ENCODE measurements at regions not wholly inside any gene's neighbourhood (a gene's known extent, or its start where the extent isn't known, plus 50 kb on each side); places are given as distances from the start of the nearest gene placed in this dataset.

GRCh38 chr6:141666187-141666586 lies 466.5 kb upstream of the GJE1 start:
- DNase-seq = no peak

GRCh38 chr6:141664744-141665143 lies 468.0 kb upstream of the GJE1 start:
- no peak for DNase-seq

GRCh38 chr6:141659582-141659981 lies 473.1 kb upstream of the GJE1 start:
- DNase-seq = no peak

- no peak for DNase-seq
These were observed 474.0 kb upstream of the GJE1 start for GRCh38 chr6:141658696-141659095.

- DNase-seq = no peak
These were observed 474.9 kb upstream of the GJE1 start for GRCh38 chr6:141657812-141658211.

GRCh38 chr6:141653590-141653989 lies 479.1 kb upstream of the GJE1 start:
- peak; percentile 26 for DNase-seq

GRCh38 chr6:141641951-141642350 lies 490.8 kb upstream of the GJE1 start:
- no peak for DNase-seq

- no peak for DNase-seq
These were observed 491.3 kb upstream of the GJE1 start for GRCh38 chr6:141641406-141641805.

GRCh38 chr6:141635621-141636020 lies 497.1 kb upstream of the GJE1 start:
- no peak for DNase-seq

GRCh38 chr6:141634269-141634668 lies 498.5 kb upstream of the GJE1 start:
- DNase-seq = no peak

GRCh38 chr6:141624301-141624700 lies 508.4 kb upstream of the GJE1 start:
- no peak for DNase-seq

GRCh38 chr6:141618180-141618581 lies 514.5 kb upstream of the GJE1 start:
- no peak for DNase-seq

GRCh38 chr6:141610741-141611140 lies 522.0 kb upstream of the GJE1 start:
- DNase-seq = no peak

GRCh38 chr6:141607956-141608355 lies 524.8 kb upstream of the GJE1 start:
- DNase-seq = no peak

- DNase-seq = no peak
These were observed 534.2 kb upstream of the GJE1 start for GRCh38 chr6:141598487-141598886.

GRCh38 chr6:141594874-141595273 lies 537.9 kb upstream of the GJE1 start:
- DNase-seq = no peak

GRCh38 chr6:141593311-141593710 lies 539.4 kb upstream of the GJE1 start:
- no peak for DNase-seq

GRCh38 chr6:141587482-141588266 lies 545.1 kb upstream of the GJE1 start:
- DNase-seq = no peak

- no peak for DNase-seq
These were observed 551.7 kb upstream of the GJE1 start for GRCh38 chr6:141580988-141581552.

GRCh38 chr6:141580131-141580530 lies 552.6 kb upstream of the GJE1 start:
- DNase-seq = no peak

GRCh38 chr6:141576751-141577150 lies 556.0 kb upstream of the GJE1 start:
- DNase-seq = no peak

- peak; percentile 75 for DNase-seq
These were observed 569.6 kb upstream of the GJE1 start for GRCh38 chr6:141562851-141563763.

GRCh38 chr6:141562186-141562811 lies 570.4 kb upstream of the GJE1 start:
- DNase-seq = peak; percentile 42
